GM21367 (cell line): ENCODE measurements at regions not wholly inside any gene's neighbourhood (a gene's known extent, or its start where the extent isn't known, plus 50 kb on each side); places are given as distances from the start of the nearest gene placed in this dataset.

Experiments used
- ATAC-seq: cut with Tn5 transposase; IDR thresholded peaks from one replicate; pipeline ENCODE4 v1.9.1; 2021; ENCODE audit not compliant: unreplicated experiment

GRCh38 chr12:124433147-124433874, 134.1 kb downstream of the NCOR2 start:
- ATAC-seq = no peak

DNA sequence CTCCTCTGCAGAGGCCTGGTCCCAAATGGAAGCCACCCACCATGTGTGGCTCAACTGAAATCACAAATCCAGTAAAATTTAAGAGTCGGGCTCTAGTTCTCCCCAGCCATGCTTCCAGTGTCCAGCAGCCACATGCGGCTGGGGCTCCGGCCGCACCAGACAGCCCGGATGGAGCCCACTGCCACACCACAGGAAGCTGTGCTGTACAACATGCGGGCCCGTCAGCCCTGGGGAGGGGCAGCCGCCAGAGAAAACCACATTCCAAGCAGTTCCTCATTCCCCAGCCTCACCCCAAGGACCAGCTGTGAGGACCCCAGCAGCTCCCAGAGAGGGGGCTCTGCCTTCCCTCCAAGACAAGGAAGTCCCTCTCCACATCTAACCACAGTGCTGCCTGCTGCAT, 135.0 kb downstream of the NCOR2 start:
- no peak for ATAC-seq

- no peak for ATAC-seq
Measured at GRCh38 chr12:124431971-124432370, 135.4 kb downstream of the NCOR2 start.

DNA sequence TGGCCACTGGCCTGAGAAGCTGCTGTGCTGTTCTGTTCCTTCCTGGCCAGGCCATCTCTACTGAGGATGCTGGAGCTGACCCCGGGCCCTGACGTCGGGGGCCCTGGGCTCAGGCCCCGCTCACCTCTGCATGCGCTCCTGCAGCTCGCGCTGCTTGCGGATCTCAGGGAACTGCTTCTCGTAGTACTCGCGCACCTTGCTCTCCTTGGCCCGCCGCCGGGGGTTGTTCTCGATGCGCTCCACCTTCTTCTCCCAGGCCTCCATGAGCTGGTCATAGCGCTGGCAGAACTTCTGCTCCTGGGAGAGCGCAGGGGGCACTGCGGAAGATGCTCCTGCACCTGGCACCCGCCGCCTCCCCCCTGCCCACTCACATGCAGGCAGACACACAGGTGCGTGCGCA, 135.6 kb downstream of the RFLNA start:
- no peak for ATAC-seq

DNA sequence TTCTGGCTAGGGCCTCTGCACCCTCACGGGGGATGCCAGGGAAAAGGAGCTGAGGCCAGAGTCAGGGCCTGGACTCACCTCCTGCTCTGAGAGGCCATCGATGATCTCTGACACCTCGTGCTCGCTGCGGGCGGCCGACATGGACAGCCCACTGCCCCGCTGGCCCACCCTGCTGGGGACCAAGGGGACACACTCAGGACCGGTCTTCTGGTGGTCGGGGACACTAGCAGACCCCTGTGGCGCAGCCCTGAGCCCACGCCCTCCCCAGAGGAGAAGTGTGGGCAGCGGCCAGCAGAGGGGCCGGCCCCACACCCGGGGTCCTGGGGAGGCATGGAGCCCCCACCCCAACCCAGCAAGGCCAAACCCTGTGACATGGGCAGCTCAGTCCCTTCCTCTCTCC, 134.6 kb downstream of the RFLNA start:
- no peak for ATAC-seq

GRCh38 chr12:124428792-124429281, 133.9 kb downstream of the RFLNA start:
- ATAC-seq = no peak

GRCh38 chr12:124428136-124428791, 133.4 kb downstream of the RFLNA start:
- no peak for ATAC-seq

DNA sequence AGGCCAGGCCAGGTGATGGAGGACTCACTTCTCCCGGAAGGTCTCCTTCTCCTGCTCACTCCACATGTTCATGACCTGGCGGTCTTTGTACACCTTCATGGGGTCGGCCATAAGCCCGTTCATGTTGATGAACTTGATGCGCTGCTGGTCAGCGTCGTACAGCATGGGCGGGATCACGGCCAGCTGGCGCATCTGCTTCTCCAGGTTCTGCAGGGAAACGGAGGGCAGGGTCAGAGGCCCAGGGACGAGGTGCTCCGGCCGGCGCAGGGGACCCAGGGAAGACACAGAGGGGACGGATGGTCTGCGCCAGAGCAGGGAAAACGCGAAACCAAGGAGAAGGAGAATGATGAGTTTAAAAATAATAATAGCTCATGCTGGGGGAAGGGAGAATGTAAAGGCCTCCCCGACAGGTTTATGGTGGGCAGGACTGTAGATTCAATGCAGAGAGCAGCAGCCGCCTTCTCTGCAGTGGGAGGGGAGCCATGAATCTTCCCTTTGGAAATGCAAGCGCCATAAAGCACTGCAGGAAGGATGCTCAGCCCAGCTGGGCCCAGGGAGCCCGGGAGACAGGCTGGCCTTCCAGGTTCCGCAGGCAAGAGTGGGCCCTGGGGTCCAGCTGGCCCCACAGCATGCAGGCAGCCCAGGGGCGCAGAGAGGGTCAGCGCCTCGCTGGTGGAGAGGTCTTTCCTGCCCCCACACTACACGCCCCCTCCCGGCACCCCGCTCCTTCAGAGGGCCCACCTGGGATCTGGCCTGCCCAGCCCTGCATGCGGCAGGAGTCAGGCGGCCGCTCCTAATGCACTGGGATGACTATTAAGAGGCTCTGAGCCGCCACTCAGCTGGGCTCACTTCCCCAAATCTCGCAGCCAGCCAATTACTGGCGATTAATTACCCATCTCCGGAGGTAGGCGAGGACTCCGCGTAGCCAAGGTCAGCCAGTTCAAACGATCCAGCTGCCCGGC, 132.0 kb downstream of the RFLNA start:
- no peak for ATAC-seq

DNA sequence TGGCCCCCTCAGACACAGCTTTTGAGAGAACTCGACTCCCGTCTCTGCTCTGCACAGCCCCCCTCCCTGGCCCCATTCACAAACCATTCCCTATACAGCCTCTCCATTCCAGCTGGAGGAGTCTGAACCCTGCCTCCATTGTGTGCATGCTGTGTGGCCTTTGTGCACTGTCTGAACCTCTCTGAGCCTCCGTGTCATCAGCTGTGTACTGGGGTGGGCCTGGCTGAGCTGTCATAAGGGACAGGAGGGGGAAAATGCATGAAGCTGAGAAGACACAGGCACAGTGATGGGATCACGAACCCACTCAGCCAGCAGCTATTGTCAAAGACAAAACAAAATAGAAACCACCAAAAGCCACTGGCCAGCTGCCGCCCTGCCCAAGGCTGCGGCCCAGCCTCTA, 130.8 kb downstream of the RFLNA start:
- no peak for ATAC-seq

- no peak for ATAC-seq
Measured at GRCh38 chr12:124424516-124424905, 129.6 kb downstream of the RFLNA start.

GRCh38 chr12:124423761-124424515, 129.0 kb downstream of the RFLNA start:
- ATAC-seq = no peak

DNA sequence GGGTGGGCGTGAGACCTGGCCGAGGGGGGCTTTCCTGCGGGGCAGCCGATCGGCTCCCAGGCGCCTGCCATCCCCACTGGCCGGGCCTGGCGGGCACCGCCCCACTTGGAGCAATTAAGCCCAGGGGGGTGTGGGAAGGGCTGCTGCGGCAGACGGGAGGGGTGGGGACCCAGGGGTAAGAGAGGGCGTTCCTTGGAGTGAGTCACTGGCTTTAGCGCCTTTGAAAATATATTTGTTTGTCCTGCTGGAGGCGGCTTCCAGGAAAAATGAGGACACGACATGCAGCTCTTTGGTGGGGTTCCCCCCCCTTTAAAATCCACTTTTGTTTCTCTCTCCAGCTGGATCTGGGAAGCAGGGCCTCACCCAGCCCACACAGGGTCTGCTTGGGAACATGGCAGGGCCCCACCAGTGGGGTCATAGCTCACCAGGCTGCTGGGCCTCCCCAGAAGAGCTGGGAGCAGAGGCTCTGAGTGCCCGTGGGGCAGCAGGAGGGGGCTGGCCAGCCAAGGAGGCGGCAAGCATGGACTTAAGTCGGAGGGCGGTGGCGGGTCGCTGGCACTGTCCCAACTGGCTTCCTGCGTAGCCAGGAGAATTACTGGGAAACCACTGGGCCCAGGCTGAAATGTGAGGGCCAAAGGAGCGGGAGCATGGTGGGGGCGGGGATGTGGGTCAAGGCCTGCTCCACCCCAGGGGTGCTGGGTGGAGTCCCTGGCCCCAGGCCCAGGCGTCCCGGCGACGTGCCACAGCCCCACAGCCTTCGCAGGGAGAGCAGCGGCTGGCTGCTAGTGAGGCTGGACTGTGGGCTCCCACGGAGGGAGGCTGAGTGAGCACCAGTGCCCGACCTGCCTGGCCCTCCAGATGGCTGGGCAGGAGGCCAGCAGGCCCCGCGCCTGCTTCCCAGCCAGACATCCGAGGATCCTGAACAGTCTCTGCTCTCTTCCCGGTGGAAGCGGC, 128.0 kb downstream of the RFLNA start:
- no peak for ATAC-seq

DNA sequence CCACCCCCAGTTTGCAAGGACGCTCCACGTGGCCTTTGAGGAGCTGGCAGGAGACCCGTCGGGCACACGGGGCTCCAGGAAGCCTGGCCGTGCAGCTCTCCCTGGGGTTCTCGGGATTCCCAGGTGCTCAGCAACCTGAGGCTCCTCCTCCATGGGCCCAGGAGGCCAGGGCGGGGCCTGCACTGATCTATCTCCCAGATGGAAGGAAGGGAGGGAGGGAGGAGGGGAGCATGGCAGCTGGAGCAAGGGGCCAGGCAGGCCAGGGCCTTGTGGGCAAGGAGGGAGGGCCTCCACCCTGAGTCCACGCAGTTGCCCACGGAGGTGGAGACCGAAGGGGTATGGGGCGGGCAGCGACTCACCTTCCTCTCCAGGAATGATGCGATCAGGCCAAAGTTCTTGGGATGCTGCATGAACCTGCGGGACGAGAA, 127.3 kb downstream of the RFLNA start:
- ATAC-seq = no peak

- ATAC-seq = no peak
Measured at GRCh38 chr12:124420996-124421674, 126.2 kb downstream of the RFLNA start.

GRCh38 chr12:124420041-124420995, 125.4 kb downstream of the RFLNA start:
- no peak for ATAC-seq

- ATAC-seq = no peak
Measured at GRCh38 chr12:124419292-124420040, 124.6 kb downstream of the RFLNA start.

GRCh38 chr12:124418791-124419190, 123.9 kb downstream of the RFLNA start:
- ATAC-seq = no peak
